K562 (cell line): ENCODE measurements at regions not wholly inside any gene's neighbourhood (a gene's known extent, or its start where the extent isn't known, plus 50 kb on each side); places are given as distances from the start of the nearest gene placed in this dataset.

ENCODE experiments used
- ATAC-seq: fragments of 200-7000 bp; cut with Tn5 transposase; 3 replicates; pipeline ENCODE4 v1.9.1; 2020; ENCODE audit warnings: moderate library complexity
- BruUV-seq: library from RNA; stranded (reverse); fragments of 400-500 nt; replicated peaks from 2 replicates; lab custom pipeline; 2021; lab: Mats Ljungman, UMichigan
- CTCF ChIA-PET: fragments of 300-600 bp; formaldehyde crosslinking; extraction: SDS; loops from one replicate; lab custom pipeline; 2021; ENCODE audit warnings: low intra/inter-chr PET ratio; lab: Yijun Ruan, JAX
- POLR2A ChIA-PET: fragments of 300-600, 350-650 bp; sonication (Branson Sonifier 250); formaldehyde crosslinking; extraction: SDS; loops from one replicate; lab custom pipeline; 2021; ENCODE audit warnings: antibody characterized with exemption, inconsistent platforms; lab: Yijun Ruan, JAX
- DNase-seq, 4 experiments: peaks; one replicate each; pipeline versions ENCODE4 v3.0.0 to v3.0.0-alpha.2; 2011 to 2018; ENCODE audit warnings: low spot score in 3 of 4, mixed read lengths in 3 of 4; ENCODE audit errors: extremely low read depth in 1 of 4
- FAIRE-seq: peaks from 2 replicates; lab custom pipeline; 2011; peaks lifted over from hg19 to GRCh38; lab: Jason Lieb, UNC
- H2AFZ ChIP-seq: 2 replicates; pipeline ENCODE4 v1.6.0; 2011; ENCODE audit warnings: low read depth, low read length, control low read depth, inconsistent platforms
- H3K27ac ChIP-seq: fragments of 200-600 bp; 3 replicates; pipeline ENCODE4 v1.8.0; 2011; ENCODE audit warnings: low read depth, mild to moderate bottlenecking, control low read depth, inconsistent platforms, low read length, moderate library complexity, mixed read lengths; ENCODE audit errors: extremely low read depth
- H3K27me3 ChIP-seq, 2 experiments: fragments of 300-600 bp in 1 of 2; 2 replicates in 1 of 2; 3 replicates in 1 of 2; pipeline versions ENCODE4 v1.6.0 to v1.8.0; 2011; ENCODE audit warnings: inconsistent platforms in 2 of 2, low read length in 2 of 2, mild to moderate bottlenecking in 1 of 2, mixed read lengths in 1 of 2, moderate library complexity in 1 of 2; ENCODE audit not compliant: control insufficient read depth in 2 of 2, insufficient read depth in 2 of 2
- H3K36me3 ChIP-seq: fragments of 300-600 bp; 3 replicates; pipeline ENCODE4 v1.8.0; 2011; ENCODE audit warnings: mild to moderate bottlenecking, low read length, inconsistent platforms; ENCODE audit not compliant: control insufficient read depth, insufficient read depth
- H3K4me1 ChIP-seq, 2 experiments: fragments of 200-600 bp in 1 of 2; replicated peaks in 1 of 2; 2 replicates in 1 of 2; 3 replicates in 1 of 2; pipeline versions ENCODE4 v1.5.1 to v1.8.0; 2011; ENCODE audit warnings: inconsistent platforms in 2 of 2, low read length in 2 of 2, mild to moderate bottlenecking in 1 of 2, mixed read lengths in 1 of 2, moderate library complexity in 1 of 2; ENCODE audit not compliant: control insufficient read depth in 2 of 2, insufficient read depth in 2 of 2
- H3K4me2 ChIP-seq: 2 replicates; pipeline ENCODE4 v1.6.1; 2011; ENCODE audit warnings: low read length, control low read depth, inconsistent platforms, mixed read lengths; ENCODE audit not compliant: insufficient read depth
- H3K4me3 ChIP-seq: fragments of 200-600 bp; sonication (generic), shearing (Covaris generic); 2 replicates; pipeline ENCODE4 v1.5.1; 2016; ENCODE audit warnings: control low read depth, inconsistent platforms
- H3K79me2 ChIP-seq: fragments of 200-600 bp; 3 replicates; pipeline ENCODE4 v1.8.0; 2011; ENCODE audit warnings: low read length, inconsistent platforms; ENCODE audit not compliant: control insufficient read depth, insufficient read depth
- H3K9ac ChIP-seq, 2 experiments: 2 replicates each; pipeline versions ENCODE4 v1.6.0 to v1.6.1; 2011; ENCODE audit warnings: low read depth in 2 of 2, low read length in 2 of 2, control low read depth in 1 of 2, inconsistent platforms in 1 of 2, mild to moderate bottlenecking in 1 of 2, mixed read lengths in 1 of 2; ENCODE audit not compliant: insufficient read depth in 1 of 2
- H3K9me1 ChIP-seq: one replicate; pipeline ENCODE4 v1.6.0; 2011; ENCODE audit warnings: inconsistent platforms, mild to moderate bottlenecking, low read length, moderate library complexity; ENCODE audit not compliant: control insufficient read depth, insufficient read depth
- H3K9me3 ChIP-seq: replicated peaks from 2 replicates; pipeline ENCODE4 v1.5.1; 2011; ENCODE audit warnings: low read depth, low read length, inconsistent platforms; ENCODE audit not compliant: control insufficient read depth, insufficient read depth
- H4K20me1 ChIP-seq: replicated peaks from 2 replicates; pipeline ENCODE4 v1.6.1; 2011; ENCODE audit warnings: low read length, inconsistent platforms, mixed read lengths; ENCODE audit not compliant: control insufficient read depth, insufficient read depth
- AFF4 ChIP-seq: sonication (generic); formaldehyde crosslinking; IDR thresholded peaks from 2 replicates; pipeline ENCODE4 v1.8.0; 2023; ENCODE audit warnings: mild to moderate bottlenecking, missing genetic modification reagents
- CREB3L1 ChIP-seq: fragments of 450-650 bp; IDR thresholded peaks from 2 replicates; pipeline ENCODE4 v1.6.1; 2014; ENCODE audit warnings: low read depth, mild to moderate bottlenecking, moderate library complexity, borderline replicate concordance
- HSF4 ChIP-seq: fragments of 250-450 bp; sonication (Bioruptor Pico); IDR thresholded peaks from 2 replicates; pipeline ENCODE4 v2.1.2; 2022; ENCODE audit warnings: mild to moderate bottlenecking, moderate library complexity, borderline replicate concordance
- PRDM10 ChIP-seq: fragments of 450-650 bp; IDR thresholded peaks from 2 replicates; pipeline ENCODE4 v1.6.1; 2018; ENCODE audit not compliant: partially characterized antibody
- SETDB1 ChIP-seq: IDR thresholded peaks from one replicate; pipeline ENCODE4 v1.6.1; 2012; ENCODE audit warnings: low read length, control low read depth, inconsistent platforms
- ZC3H11A ChIP-seq: IDR thresholded peaks from 2 replicates; pipeline ENCODE4 v1.6.1; 2012; ENCODE audit warnings: low read depth, low read length, improper control_type of control experiment
- ZNF232 ChIP-seq: sonication (generic); formaldehyde crosslinking; IDR thresholded peaks from 2 replicates; pipeline ENCODE4 v1.8.0; 2022; ENCODE audit warnings: mild to moderate bottlenecking, missing genetic modification reagents
- WGBS: fragments of 100-300 bp; shearing (Covaris generic); methylation state at CpG from one replicate; pipeline ENCODE4 v1.1.6; 2016; ENCODE audit warnings: low coverage, mixed read lengths; ENCODE audit not compliant: insufficient coverage; ENCODE audit errors: missing lambda C conversion rate; 5-methylcytosine and 5-hydroxymethylcytosine counted together
- in situ Hi-C: fragments of 300-500 bp; cut with MboI; formaldehyde crosslinking; loops from 4 replicates; pipeline ENCODE4 v1.15.0; 2018; ENCODE audit warnings: inconsistent platforms, mixed read lengths
- intact Hi-C: fragments of 100-400 bp; cut with micrococcal nuclease; formaldehyde crosslinking; loops from 2 replicates; pipeline ENCODE4 v1.14.2; 2022

DNA sequence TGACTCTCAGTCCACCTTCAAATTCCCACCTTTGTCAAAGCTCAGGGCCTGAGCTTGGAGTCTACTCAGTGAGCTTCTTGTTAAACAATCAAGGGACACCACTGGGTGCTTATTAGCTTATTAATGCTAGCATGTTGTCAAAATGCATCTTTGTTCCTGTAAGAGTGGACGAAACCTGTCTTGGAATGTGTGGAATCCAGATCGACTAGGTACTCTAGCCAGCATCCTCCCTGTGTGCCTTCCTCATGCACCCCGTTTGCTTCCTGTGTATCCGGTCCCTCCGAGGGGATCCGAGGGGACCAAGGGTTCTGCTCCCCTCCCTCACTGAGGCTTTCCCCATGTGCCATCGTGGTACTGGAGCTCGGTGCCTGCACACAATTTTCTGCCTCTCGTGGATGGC, 75.7 kb upstream of the UBE3A start:
- FAIRE-seq: no peak
- H3K9ac ChIP-seq: no peak overlapping the region
- H3K9me3 ChIP-seq: no peaks in the 10 kb centered on the region
- WGBS: 0% methylated on average over 9 of the region's 9 CpGs
- intact Hi-C loops: no loop called here
- ChIA-PET CTCF (no interaction called here), POLR2A (no interaction called here)
- no peaks in the 10 kb centered on the region for H3K9me1 ChIP-seq
- no peaks in the 10 kb centered on the region for H3K79me2 ChIP-seq
- H4K20me1 ChIP-seq: no peaks in the 10 kb centered on the region
- no peaks in the 10 kb centered on the region for H3K36me3 ChIP-seq
- H3K27me3 ChIP-seq: no peaks in the 10 kb centered on the region
- H3K4me2 ChIP-seq: no peak overlapping the region
- ATAC-seq: no peak
- no peak overlapping the region for H3K27ac ChIP-seq
- H2AFZ ChIP-seq: no peak overlapping the region
- in situ Hi-C loops: loop anchor here (25.0 kb wide), 1 partner anchor 1348 kb away; the partner anchor contains the start of gene GABRA5
- no TSS peak for BruUV-seq
- H3K4me3 ChIP-seq: no peak overlapping the region
- no peaks in the 10 kb centered on the region for H3K4me1 ChIP-seq
- DNase-seq: no peak
- TF ChIP-seq ZC3H11A: no peak
- TF ChIP-seq AFF4: no peak
- no peak for TF ChIP-seq HSF4
- no peak for TF ChIP-seq SETDB1
- TF ChIP-seq PRDM10: no peak
- no peak for TF ChIP-seq CREB3L1
- TF ChIP-seq ZNF232 (CRISPR knock-in tag): no peak
